ENCODE measurements at regions not wholly inside any gene's neighbourhood (a gene's known extent, or its start where the extent isn't known, plus 50 kb on each side); places are given as distances from the start of the nearest gene placed in this dataset.

DNA sequence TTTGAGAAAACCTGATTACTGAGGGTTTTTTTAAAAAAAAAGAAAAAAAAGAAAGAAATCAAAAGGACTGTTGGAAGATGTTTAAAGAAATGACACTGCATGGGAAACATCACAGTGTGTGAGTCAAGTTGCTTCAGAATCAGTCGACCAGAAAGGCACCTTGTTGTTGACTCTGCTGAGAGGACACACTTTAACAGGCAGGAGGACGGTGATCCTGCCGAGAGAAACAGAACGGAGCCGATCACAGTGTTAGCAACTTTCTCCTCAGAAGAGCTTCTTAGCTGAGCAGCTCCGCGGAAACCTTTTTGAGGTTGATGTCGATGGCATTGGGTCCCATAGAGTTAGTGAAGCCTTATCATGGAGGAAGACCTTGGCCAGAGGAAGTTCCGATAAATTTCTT, 538.7 kb downstream of the RBFOX1 start:
- Histone ChIP-seq H3K56ac (replicated peaks; ENCODE audit: insufficient read length, low read depth, low read length) (no peak overlapping the region), H3K79me2 (ENCODE audit: control insufficient read depth in 1 of 2, insufficient read depth in 2 of 2, low read length in 2 of 2) (no peaks in the 10 kb centered on the region), H4K5ac (ENCODE audit: insufficient read length, low read depth, low read length) (no peak overlapping the region), H3K4me1 (replicated peaks in 1 of 4; ENCODE audit: control insufficient read depth in 3 of 4, insufficient read depth in 4 of 4, low read length in 3 of 4) (peaks cover 3 to 7% (median 7%) of the 10 kb centered on the region in 4 experiments), H3K9ac (replicated peaks in 1 of 4; ENCODE audit: extremely low read depth in 1 of 4, low read depth in 3 of 4, low read length in 3 of 4) (no peak overlapping the region), H2AFZ (ENCODE audit: low read length) (no peak overlapping the region), H3K23me2 (ENCODE audit: low read depth, low read length) (no peaks in the 10 kb centered on the region; the same call in 1 of the 2 replicates), H3K27ac (ENCODE audit: low read depth, low read length) (no peak overlapping the region), H2BK5ac (ENCODE audit: low read depth, low read length) (no peak overlapping the region), H3K36me3 (ENCODE audit: control insufficient read depth in 2 of 4, insufficient read depth in 4 of 4, low read length in 3 of 4) (no peaks in the 10 kb centered on the region), H4K91ac (replicated peaks; ENCODE audit: insufficient read length, low read length) (no peak overlapping the region), H3K4me2 (ENCODE audit: insufficient read depth in 1 of 2, low read depth in 2 of 2, low read length in 2 of 2) (no peak overlapping the region), H3K4me3 (ENCODE audit: extremely low read depth in 1 of 4, insufficient read depth in 2 of 4, low read depth in 3 of 4, low read length in 4 of 4) (no peak overlapping the region), H3K4ac (replicated peaks; ENCODE audit: insufficient read length, low read depth, low read length) (no peak overlapping the region), H4K8ac (ENCODE audit: extremely low read depth, insufficient read depth, low read length) (no peak overlapping the region), H2BK15ac (ENCODE audit: low read length) (no peak overlapping the region), H3K9me3 (ENCODE audit: insufficient read depth in 2 of 2, low read depth in 1 of 2, low read length in 1 of 2) (no peaks in the 10 kb centered on the region; a peak in 1 of 4 replicates), H4K20me1 (replicated peaks in 1 of 2; ENCODE audit: control insufficient read depth in 1 of 2, insufficient read depth in 2 of 2, low read length in 2 of 2) (no peaks in the 10 kb centered on the region), H3K14ac (ENCODE audit: insufficient read length) (no peak overlapping the region), H3K27me3 (replicated peaks in 1 of 4; ENCODE audit: control insufficient read depth in 3 of 4, extremely low read depth in 1 of 4, insufficient read depth in 3 of 4, low read length in 3 of 4) (no peaks in the 10 kb centered on the region; a peak in 1 of 7 replicates), H3K79me1 (ENCODE audit: low read depth, low read length) (no peaks in the 10 kb centered on the region), H3K18ac (ENCODE audit: extremely low read depth, low read length) (no peak overlapping the region), H3K23ac (ENCODE audit: insufficient read length) (no peak overlapping the region), H2BK20ac (ENCODE audit: low read length) (no peak overlapping the region), H2BK12ac (ENCODE audit: low read depth, low read length) (no peak overlapping the region), H2AK5ac (ENCODE audit: low read depth, low read length) (no peak overlapping the region), H2BK120ac (replicated peaks; ENCODE audit: low read depth, low read length) (no peak overlapping the region)
- CTCF ChIA-PET (ENCODE audit: partially characterized antibody) = no interaction called here
- DNase-seq (ENCODE audit: low read depth in 1 of 2, low spot score in 2 of 2) (no peak), FAIRE-seq (no peak)
- WGBS, 2 experiments (ENCODE audit: extremely low coverage in 1 of 2, insufficient coverage in 1 of 2, insufficient read length in 1 of 2, insufficient replicate concordance in 2 of 2, low coverage in 1 of 2, low lambda C conversion rate in 2 of 2, missing lambda C conversion rate in 1 of 2) = 98% methylated on average over 9 of the region's 9 CpGs; no CpG with 5 or more reads in 1 of the 2 experiments
- POLR2A ChIA-PET (ENCODE audit: partially characterized antibody) = no interaction called here
- TF ChIP-seq KDM5A (IDR thresholded peaks at IDR 0.05; ENCODE audit: low read length) = no peak
